GM19023 (cell line): ENCODE measurements at regions not wholly inside any gene's neighbourhood (a gene's known extent, or its start where the extent isn't known, plus 50 kb on each side); places are given as distances from the start of the nearest gene placed in this dataset.
"Not testable (repeated sequence)": the region's sequence is repeated elsewhere in the genome, so short reads cannot be mapped to it uniquely, and the experiment has no call there.

ENCODE experiments used
- ATAC-seq: cut with Tn5 transposase; IDR thresholded peaks from one replicate; pipeline ENCODE4 v1.9.1; 2021; ENCODE audit warnings: mild to moderate bottlenecking, moderate library complexity; ENCODE audit not compliant: unreplicated experiment

DNA sequence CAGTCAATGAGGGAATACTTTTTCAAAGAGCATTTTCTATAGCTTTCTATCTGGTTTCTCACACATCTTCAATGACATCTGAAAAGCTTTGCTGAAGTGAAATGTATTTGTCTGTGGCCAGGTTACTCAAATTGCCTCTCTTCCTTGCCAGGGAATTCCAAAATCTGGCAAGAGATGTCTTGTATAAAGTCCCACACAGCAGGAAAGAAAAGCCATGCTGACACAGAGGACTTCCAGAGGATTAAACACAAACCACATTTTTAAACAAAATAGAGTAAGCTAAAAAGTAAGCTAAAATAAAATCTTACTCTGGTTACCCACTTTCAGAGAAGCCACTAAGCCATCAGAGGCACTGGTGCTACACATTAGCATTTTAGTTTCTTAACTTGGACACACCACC lies 93.1 kb upstream of the BCAR3 start:
- no peak for ATAC-seq

GRCh38 chr1:93773049-93773838 lies 91.6 kb upstream of the BCAR3 start:
- ATAC-seq: no peak

DNA sequence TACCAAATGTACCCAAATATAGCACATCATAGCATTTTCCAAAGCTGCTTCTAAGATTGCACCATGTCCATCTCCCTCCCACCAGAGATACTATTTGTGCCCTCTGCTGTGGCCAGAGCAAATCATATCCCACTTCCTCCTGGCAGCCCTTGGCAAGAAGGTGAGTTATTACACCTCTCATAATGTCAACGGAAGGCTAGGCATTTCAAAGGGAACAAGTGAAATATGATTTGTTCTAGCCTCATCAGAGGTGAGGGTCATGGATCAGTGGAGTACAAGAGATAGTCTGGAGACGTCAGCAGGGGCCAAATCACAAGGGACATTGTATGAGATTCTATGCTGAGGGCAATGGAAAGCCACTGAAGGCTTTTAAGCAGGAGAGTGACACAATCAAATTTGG lies 90.2 kb upstream of the BCAR3 start:
- ATAC-seq: no peak

DNA sequence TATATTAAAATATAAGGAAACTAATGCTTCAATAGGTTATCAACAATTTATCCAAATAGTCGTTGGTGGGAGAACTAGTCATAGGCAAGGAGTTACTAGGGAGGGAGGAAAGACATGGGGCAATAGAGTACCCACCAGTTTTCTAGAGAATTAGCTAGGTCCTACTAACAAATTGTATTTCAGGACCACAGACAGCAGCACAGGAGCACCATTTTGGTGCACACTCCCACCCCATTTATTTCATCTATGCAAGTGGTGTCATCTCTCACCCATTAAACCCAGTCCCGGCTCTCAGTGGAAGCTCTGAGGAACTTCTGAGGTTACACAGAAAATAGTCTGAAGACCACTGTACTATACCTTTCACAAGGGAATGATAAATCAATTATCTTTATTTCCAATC lies 89.0 kb upstream of the BCAR3 start:
- no peak for ATAC-seq

- no peak for ATAC-seq
These were observed 88.1 kb upstream of the BCAR3 start for GRCh38 chr1:93769777-93770176.

DNA sequence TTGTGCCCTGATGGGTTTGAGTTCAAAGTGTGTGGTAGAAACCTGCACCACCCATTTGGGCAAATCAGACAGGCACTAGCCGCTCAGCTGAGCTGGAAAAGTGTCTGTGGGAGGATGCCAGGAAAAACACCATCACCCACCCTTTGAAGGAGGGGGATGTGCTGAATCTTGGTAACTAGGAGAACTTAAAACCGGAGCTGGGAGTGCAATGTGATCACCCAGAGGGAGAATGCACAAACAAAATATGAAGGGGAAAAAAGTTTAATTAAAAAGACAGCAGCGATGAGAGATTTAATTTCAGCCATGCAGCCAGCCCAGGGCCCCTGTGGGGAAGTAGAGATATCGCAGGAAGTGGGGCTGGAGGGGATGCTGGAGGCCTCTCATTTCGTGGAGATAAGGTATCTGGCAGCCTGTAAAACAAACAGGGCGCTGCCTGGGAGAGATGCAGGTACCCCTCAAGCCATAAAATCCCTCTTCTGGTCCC lies 86.8 kb upstream of the BCAR3 start:
- no peak for ATAC-seq

DNA sequence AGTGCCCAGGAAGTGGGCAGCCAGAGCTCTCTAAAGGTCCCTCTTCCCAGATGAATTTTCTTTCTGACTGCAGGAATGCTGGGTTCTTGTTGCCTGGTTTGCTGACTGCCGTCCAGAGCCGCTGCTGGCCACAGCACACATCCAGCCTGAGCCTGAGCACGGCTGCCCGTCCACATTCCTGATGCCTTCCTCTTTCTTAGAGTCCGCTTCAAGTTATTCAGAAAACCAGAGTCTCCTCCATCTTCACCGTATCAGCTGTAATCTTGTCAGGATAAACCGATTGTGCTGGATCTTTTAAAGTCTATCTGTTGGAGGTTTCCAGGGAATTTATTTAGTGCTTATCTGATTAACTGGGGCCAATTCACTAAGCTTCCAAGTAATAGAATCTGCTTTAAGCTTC lies 84.8 kb upstream of the BCAR3 start:
- no peak for ATAC-seq

DNA sequence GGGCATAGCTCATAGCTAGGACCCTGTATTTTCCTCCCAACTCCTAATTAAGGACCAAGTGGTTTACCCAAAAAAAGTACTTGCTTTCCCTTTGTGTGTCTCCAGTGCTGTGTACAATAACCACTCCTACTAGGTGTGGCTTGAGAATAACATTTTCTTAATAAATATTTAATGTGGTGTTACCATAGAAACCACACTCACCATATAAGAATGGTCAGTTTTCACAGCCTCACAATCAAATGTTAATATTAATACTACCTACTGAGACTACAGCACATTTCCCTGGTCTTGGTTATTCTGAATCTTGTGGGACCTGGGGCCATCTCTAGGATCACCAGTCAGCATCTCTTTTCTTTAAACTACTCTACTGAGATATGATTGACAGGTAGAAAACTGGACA lies 83.5 kb upstream of the BCAR3 start:
- ATAC-seq: no peak

DNA sequence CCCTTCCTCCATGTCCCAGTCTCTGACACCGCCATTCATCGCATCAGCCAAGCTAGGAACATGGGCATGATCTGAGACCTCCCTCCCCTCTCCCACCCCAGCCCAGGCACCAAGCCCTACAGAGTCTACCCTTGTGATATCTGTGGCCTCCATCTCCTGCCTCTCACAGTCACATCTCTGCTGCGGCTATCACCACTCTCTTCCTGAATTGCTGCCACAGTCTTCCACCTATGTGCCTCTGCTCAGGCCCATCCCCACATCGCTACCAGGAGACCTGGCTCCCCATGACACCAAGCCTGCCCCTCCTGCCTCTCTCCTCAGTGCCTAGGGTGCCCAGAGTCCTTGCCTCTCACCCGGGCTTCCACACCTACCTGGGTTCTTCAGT lies 82.7 kb upstream of the BCAR3 start:
- ATAC-seq: no peak

- no peak for ATAC-seq
These were observed 82.2 kb upstream of the BCAR3 start for GRCh38 chr1:93763704-93764365.

GRCh38 chr1:93758842-93759515 lies 77.3 kb upstream of the BCAR3 start:
- ATAC-seq: no peak

GRCh38 chr1:93757256-93758036 lies 75.8 kb upstream of the BCAR3 start:
- no peak for ATAC-seq

- no peak for ATAC-seq
These were observed 75.0 kb upstream of the BCAR3 start for GRCh38 chr1:93756657-93757056.

DNA sequence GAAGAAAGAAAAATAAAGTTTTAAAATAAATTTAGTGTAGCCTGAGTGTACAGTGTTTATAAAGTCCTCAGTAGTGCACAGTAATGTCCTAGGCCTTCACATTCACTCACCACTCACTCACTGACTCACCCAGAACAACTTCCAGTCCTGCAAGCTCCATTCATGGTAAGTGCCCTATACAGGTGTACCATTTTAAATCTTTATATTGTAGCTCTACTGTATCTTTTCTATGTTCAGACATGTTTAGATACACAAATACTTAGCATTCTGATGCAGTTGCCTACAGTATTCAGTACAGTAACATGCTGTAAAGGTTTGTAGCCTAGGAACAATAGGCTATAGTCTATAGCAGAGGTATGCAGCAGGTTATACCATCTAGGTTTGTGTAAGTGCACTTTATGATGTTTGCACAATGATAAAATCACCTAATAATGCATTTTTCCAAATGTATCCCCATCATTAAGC lies 73.6 kb upstream of the BCAR3 start:
- not testable (repeated sequence) for ATAC-seq

GRCh38 chr1:93753791-93754763 lies 72.4 kb upstream of the BCAR3 start:
- no peak for ATAC-seq

DNA sequence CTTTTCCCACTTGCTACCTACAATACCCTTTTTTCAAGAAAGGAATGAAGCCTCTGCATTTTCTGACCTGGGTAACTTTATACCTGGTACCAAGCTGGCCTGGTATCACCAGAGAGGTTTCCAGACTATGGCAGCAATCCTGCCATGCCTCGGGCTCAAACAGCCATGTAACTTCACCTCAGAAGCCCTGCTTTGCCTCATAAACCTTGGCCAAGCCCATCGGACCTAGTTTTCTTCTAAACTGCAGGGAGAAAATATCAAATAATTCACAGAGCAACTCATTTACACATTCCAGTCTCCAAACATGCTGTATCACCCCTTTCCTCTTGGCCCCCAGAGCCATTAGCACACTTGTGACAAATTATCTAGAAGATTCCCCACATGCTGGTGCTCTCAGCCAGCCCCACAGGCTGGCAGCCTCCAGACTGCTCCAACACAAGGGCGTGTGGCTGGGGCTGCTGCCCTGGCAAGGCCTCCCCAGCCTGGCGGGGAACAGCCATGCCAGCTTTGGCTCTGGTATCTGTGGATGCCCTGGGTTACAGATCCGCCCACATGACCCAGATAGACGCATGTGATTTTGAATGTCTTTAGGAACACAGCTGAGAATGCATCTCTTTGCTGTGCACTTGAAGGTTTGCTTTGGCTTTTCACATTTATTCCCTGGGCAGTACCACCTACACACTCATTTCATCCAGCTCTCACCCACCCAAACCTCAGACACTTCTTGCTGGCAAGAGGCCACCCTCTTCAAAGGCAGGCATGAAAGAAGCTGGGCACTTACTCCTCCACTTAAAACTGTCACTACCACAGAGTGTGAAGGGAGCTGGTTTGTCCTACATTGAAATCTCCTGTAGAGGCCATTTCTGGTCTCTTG lies 70.0 kb upstream of the BCAR3 start:
- no peak for ATAC-seq

DNA sequence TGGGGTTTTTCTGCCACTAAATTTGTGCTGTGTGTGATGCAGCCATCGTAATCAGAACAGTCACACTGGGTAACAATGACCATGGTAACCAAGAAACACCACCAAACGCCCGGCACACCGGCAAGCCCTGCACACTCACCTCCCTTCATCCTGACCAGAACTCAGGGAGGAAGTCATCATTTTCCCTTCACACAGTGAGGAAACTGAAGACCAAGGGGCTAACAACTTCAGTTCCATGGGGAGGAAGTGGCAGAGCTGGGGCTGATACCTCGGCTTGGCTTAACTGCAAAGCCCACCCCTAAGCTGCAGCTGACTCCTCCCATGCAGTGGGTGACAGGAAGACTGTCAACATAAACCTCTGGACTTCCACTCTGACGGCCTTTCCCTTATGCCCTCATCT lies 69.3 kb upstream of the BCAR3 start:
- ATAC-seq: no peak

DNA sequence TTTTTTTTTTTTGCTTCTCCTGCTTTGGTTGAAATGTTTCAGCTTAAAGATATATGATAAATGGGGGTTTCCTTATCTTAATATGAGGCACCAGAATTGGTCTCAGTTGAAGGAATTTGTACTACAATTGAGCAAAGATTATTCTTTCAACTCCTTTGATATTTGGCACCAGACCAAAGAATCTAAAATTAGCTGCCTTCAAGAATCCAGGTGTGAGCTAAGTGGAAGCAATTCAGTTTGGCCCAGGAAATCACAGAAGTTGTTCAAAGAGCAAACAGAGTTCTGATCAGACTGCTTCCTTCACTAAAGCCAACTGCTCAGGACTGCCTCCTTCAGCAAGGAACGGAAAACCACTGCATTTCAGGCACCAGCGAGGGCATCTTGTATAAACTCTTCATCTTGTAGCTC lies 68.3 kb upstream of the BCAR3 start:
- no peak for ATAC-seq

- ATAC-seq: no peak
These were observed 67.8 kb upstream of the BCAR3 start for GRCh38 chr1:93749487-93749886.
